Lung microvascular endothelial cell (primary cell): ENCODE measurements at regions not wholly inside any gene's neighbourhood (a gene's known extent, or its start where the extent isn't known, plus 50 kb on each side); places are given as distances from the start of the nearest gene placed in this dataset.
A peak's percentile ranks its signal among the peaks of the same experiment; 100 is the strongest.
"Not testable (repeated sequence)": the region's sequence is repeated elsewhere in the genome, so short reads cannot be mapped to it uniquely, and the experiment has no call there.

ENCODE experiments used
- DNase-seq, 2 donors: peaks; one replicate each; pipeline versions ENCODE4 v3.0.0 to v3.0.0-alpha.2; 2010; ENCODE audit warnings: low read depth in 2 of 2

DNA sequence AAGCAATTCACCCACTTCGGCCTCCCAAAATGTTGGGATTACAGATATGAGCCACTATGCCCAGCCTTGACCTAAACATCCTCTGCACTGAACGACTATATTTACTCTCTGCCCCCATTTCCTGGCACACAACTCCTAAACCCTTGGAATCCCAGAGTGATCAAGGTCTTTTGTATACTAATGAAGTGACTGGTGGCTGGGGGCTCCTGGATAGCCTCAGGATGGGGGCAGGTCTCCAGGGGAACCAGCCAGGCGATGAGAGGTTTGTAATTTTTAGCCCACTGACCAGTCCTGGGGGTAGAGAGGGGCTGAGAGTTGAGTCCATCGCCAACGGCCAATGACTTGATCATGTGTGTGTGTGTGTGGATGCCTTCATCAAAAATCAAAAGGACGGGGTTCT is 71.1 kb downstream of the FAM50B start:
- no peak for DNase-seq

DNA sequence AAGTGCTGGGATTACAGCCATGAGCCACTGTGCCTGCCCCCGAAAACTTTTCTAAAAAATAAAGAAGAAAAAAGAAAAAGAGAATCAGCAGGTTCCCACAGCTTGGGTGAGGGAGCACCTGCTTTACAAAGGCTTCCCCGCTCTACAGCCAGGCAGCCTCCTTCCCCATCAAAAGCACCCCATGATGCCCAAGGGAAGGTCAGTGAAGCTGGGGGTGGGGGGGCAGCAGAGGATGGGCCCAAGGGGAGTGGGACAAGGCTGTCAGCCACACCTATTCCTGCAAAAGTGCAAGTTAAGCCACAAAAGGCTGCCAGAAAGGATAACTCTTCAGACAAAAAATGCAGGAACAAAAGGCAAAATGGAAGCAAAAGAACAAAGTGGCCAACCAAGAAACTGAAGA is 72.5 kb downstream of the FAM50B start:
- DNase-seq, result no peak

DNA sequence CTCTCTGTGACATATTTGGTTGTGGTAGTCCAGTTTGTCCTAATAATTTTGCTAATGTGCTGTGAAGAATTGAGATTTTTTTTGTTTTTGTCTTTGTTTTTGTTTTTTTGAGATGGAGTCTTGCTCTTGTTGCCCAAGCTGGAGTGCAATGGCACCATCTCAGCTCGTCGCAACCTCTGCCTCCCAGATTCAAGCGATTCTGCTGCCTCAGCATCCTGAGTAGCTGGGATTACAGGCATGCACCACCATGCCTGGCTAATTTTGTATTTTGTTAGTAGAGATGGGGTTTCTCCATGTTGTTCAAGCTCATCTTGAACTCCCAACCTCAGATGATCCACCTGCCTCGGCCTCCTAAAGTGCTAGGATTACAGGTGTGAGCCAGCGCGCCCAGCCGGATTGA is 73.4 kb downstream of the FAM50B start:
- not testable (repeated sequence) for DNase-seq

DNA sequence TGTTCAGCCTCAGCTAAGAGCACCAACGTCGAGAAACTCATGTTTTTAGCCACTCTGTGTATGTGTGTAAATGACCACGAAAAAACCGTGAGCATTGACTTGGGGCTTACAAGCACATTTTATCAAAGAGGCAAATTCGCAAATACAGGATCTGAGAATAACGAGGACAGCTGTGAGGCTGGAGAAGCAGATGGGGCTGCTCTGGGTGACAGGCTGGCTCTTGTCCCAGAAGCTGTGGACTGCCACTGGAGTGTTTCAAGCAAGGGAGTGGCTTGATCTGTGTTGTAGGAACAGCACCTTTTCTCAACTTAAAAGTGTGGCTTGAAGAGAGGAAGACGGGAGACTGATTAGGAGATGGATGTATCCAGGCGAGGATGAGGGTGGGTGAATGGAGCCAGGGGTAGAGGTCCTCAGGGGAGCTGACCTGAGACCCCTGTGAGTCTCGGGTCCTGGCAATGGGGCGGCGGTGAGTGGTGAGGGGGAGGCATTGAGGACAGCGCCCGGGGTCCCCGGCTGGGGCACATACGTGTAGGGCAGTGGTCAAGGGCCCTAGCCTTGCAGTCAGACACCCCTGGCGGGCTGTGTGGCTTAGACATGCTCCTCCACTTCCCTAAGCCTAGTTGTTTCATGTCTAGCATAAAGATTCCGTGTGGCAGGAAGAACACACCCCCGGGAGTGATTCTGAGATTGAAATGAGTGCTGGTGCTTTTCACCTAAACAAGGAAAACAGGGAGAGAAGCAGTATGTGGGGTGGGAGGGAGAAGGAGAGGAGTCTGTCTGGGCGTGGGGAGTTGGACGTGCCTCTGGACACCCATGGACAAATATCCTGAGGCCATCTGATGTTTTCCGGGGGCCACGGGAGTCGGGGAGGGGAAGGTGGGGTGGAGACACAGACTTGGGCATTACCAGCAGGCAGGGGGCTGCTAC is 76.3 kb downstream of the FAM50B start:
- not testable (repeated sequence) for DNase-seq

DNA sequence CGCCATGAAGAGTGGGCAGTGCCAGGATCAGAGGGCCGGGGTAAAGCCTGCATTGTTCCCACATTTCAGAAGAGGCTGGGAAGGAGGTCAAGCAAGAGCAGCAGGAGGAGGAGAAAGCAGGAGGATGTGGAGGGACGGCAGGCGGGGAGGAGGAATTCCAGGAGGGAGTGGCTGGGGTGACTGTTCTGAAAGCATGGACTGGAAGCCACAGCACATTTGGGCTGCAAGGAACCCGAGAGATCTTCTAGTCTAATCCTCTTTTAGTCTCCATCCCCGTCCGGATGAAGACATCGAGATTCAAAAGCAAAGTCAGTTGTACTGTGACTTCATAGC is 76.9 kb downstream of the FAM50B start:
- no peak for DNase-seq

DNA sequence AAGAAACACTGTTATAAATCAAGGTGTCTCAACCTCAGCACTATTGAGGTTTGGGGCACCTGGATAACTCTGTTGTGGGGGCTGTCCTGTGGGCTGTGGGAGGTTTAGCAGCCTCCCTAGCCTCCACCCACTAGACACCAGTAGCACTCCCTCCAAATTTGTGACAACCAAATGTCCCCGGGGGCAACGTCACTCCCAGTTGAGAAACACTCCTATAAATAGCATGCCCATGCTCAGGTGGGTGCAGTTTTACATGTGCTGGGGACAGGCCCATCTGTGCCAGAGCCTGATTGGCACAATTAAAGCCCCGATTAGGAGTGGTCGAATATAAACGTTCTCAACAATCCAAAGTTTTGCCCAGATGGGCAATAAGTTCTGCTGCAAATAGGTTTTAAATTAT is 78.9 kb downstream of the FAM50B start:
- no peak for DNase-seq

DNA sequence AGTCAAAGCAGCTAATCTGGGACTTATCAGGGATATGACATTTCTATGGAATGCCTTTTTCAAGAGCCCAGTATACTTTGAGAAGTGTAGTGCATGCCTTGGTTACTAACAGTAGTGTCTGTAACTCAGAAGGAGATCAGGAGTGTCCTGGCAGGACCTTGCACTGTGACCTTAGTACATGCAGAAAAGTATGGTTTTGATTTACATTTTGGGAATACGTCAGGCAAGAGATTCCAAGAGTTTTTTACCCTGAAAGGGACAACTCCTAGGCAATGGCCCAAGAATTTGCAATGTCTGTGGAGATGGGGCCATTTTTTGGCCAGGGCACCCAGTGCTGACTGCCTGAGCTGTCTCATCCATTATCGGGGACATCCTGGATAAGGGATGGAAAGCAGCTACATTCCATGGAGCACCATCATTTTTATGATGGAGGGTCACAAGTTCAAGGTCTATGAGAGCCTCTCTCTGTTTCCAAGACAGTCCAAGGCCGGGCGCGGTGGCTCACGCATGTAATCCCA is 80.2 kb downstream of the FAM50B start:
- DNase-seq, result no peak

DNA sequence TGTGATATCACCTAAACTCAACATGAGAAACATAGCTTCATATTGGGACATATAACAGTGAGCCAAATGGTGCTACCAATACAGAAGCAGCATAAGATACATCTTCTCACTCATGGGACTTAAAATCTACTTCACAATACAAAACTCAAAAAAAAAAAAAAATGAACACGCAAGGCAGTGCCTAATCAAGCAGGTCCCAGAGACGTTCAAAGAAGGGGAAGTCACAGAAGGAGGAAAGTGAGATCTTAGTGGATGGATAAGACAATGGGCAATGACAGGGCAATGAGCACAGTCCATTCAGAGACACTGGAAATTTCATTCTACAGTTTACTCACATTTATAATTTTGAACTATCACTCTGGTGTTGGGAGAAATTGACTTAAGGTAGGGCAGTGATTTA is 88.3 kb downstream of the FAM50B start:
- DNase-seq, result no peak

DNA sequence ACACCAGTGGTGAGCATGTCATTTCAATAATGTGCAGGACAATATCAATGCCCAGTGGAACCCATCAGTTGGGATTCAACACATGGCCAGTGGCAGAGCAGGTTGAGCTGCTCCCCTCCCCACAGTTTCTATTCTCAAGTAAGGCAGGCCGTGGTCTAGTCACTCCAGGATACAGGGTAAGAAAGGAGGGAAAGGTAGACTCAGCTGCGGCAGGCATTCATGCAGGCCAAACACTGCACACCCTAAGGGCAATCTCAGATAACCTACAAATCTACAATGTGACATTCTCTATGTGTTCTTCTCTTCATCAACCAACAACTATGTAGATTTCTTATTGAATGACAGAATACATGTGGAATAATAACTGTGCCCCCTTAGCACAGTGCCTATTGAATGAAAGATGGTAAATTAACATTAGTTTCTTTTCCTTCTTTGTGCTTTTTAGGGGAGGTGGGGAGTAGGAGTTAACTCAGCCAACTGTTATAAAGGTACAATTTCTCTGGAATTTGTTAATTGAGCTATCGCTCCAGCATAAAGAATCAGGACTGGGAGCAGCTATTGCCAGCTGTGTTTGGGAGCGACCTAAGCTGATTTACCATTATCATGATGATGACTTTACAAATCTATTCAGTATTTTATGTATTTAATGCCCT is 89.7 kb downstream of the FAM50B start:
- DNase-seq, result no peak

DNA sequence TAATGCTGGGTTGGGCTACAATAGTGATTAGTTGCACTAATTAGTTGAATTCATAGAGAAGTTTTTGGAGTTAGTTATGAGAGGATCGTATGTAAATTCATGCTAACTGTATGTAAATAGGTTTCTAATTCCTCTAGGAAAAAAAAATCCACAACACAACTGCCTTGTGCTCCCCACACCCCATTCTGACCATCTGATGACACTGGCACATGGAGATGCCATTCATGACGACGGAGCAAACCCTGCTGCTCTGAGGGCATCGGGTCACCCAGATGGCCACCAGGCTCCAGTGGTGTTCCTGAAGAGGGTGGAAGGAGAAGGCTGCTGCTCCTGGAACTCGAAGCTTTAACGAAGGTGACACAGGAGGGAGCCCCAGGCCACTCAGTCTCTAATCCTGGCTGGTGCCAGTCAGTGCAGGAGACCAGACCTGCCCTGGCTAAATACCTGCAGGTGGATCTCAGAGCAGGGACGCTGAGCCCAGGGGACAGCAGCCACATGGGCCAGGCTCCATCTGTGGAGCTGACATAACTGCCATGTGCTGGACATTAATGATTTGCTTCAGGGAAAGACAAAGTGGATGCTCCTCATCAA is 90.3 kb downstream of the FAM50B start:
- DNase-seq, result no peak

DNA sequence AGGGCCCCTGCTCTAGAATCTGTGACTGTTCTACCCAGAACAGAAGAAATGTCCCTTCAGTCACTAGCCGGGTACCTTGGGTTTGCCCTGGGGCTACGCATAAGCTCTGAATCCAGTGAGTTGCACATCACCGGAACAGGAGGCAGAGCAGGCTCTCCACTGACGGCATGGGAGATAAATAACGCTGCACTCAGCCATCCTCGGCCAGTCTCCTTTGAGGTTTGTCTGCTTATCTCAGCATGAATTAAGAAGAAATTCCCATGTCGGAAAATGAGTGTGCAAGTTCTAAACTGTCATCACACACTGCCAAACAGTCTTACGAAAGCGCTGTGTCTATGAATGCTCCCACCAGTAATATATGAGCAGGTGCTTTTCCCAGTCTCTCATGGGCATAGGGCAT is 90.8 kb downstream of the FAM50B start:
- no peak for DNase-seq

DNA sequence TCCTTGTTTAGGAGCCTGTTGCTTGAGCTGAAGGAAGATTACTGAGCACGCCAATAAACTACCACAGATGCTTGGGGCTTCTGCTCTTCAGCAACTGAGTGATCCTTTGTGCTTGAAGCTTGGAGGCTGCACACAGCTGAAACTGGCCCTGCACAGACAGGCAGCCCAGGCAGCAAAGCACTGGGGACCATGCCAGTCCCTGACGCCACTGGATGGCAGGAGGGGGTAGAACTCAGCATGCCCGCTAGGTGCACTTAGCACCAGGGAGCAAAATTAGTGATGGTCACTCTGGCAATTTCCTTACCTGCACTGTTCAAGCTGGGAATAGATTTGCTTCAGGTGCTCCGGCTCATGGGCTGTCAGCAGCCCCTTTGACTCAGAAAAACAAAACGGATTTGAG is 91.5 kb downstream of the FAM50B start:
- no peak for DNase-seq

DNA sequence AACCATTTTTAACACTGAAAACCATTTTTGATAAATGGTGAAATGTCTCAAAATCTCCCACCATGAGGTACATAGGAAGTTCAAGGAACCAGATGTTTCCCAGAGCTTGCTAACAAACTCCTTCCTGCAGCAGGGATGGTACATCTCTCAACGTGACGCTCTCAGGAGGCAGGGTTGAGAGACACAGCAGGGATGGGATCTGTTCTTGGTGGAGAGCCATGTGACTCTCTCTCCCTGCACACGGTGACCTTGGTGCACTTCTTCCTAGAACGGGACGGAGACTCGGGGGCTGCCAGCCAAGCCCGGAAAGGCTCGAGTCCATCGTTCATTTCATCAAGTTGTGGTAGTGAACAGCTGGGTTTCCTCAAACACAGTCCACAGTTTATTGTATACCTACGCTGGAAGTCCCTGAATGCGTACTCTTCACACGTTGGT is 94.2 kb downstream of the FAM50B start:
- DNase-seq, result peak; percentile 85 to 97

DNA sequence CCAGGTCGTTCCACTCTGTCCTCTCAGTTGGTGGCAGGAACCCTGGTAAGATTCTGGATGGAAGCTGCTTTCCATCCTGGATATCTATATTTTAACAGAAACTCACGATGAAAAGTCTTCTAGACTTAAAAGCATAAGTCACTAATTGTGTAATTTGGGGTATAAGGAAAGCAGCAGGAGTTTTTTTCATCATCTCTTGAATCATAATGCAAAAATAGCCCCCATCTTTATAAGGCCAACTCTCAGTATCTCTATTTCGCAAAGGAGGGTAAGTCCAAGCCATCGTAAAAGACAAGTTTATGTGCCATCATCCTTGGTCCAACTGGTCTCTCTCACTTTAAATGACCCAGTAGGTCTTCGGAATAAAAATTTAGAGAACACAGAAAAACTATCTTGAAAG is 95.1 kb downstream of the FAM50B start:
- no peak for DNase-seq

DNA sequence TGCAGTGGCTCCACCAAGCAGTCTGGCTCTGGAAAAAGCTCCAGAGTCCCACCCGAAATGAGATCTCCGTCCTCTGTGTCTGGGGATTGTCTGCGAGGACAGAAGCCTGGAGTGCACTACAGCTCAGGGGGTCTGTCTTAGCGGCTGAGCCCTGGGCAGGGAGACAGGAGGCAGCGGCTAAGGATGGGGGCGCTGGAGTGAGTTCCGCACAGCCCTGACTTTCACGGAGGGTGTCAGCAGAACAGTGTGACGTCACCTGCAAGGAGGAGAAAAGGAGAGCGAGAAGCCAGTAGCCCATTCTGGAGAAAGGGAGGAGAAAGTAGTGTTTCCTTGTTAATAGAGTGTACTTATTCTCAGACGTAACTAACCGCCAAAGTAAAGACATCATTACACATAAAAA is 97.6 kb downstream of the FAM50B start:
- DNase-seq, result no peak

DNA sequence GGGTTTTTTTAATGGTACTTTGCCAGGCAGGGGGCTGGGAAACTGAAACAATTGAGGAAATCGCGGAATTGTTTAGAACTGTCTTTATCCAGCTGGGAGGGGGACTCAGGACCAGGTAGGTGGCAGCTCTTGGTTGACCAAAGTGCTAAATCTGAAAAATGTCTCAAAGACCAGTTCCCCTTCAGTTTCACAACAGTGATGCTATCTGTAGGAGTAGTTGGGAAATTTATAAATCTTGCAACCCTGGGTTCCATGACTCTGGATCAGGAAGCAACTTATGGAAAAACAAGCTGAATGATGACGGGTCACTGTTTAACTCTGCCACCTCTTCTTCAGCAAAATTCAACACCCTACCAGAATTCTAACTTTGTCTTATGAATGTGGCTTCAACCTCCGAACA is 99.7 kb downstream of the FAM50B start:
- no peak for DNase-seq

DNA sequence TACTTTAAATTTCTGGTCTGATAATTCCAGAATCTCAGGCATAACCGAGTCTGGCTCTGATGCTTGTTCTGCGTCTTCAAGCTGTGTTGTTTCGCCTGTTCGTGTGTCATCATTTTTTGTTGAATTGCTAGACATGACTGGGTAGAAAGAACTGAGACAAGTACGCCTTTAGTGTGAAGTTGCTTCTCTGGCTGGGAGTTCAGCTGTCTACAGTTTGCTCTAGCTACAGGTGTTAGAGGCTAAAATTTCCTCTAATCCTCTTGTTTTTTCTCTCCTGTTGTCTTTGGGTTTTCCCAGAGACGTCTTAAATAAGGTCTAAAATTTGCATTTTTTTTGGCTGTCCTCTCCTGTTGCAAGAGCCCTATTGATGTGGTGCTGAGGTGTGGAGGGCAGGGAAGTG is 100.3 kb downstream of the FAM50B start:
- DNase-seq, result no peak

DNA sequence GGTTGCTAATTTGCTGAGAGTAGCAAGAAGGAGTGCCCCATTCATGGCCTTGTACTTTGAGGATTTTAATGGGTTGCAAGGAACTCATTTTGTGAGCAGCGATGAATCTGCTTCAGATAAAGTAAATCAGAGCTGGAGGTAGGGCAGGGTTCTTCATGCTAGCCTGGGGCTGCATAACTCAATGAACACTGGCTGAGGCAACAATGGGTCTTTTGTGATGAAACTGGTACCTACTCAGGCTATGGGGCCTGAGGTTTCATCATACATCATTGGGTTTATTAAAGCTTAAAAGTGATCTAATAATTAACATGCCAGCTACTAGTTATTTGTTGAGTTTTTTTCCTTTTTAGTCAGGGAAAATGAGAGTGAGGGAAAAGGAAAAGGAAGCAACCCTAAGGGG is 106.9 kb downstream of the FAM50B start:
- no peak for DNase-seq

DNA sequence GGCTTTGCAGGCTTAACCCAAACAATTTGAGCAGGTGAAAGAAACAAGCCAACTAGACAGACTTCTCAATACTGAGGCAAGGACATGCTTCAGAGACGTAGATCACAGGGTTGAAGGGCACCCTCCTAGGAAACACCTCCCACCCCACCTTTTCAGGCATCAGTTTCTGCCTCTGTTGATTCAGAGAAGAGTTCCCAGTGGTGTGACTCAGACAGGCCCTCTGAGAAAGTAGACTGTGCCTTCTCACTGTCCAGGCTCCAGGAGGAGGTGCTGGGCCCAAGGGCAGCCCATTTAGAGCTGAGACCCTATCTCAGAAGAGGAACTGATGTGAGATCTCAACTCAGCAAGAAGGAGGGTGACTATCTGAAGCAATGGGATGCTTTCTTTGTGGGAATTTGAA is 108.1 kb downstream of the FAM50B start:
- no peak for DNase-seq

DNA sequence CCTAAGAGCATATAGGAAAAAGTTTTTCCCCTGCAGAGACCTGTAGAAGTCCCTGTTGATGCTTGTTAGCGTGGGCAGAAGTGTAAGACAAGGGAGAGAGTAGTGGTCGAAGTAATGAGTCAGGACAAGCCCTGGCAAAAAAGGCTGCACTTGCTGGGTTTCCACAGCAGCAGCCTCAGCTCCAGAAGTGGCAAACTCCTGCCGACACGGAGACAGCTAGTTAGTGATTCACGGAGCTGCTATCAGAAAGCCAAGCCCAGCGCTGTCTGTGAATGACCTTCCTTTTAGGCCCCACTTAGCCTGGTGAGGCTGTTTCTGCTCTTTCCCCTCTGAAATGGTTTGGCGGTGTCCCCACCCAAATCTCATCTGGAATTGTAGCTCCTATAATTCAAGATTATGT is 109.1 kb downstream of the FAM50B start:
- no peak for DNase-seq

DNA sequence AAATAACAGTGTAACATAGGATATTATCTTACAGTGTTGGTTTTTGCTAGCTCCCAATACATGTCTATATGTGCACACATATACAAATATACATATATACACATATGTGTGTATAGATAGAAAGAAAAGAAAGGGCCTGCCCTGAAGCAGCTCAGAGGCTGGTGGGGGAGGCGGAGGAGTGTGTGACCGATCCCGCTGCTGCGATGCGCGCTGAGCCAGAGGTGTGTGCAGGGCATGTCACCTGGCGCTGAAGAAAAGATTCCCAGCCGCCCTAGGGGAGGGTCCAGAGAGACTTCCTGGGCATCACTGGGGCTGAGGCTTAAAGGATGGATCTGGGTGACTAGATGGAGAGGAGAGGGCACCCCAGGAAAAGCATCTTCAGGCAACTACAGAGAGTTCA is 110.2 kb downstream of the FAM50B start:
- DNase-seq, result no peak

DNA sequence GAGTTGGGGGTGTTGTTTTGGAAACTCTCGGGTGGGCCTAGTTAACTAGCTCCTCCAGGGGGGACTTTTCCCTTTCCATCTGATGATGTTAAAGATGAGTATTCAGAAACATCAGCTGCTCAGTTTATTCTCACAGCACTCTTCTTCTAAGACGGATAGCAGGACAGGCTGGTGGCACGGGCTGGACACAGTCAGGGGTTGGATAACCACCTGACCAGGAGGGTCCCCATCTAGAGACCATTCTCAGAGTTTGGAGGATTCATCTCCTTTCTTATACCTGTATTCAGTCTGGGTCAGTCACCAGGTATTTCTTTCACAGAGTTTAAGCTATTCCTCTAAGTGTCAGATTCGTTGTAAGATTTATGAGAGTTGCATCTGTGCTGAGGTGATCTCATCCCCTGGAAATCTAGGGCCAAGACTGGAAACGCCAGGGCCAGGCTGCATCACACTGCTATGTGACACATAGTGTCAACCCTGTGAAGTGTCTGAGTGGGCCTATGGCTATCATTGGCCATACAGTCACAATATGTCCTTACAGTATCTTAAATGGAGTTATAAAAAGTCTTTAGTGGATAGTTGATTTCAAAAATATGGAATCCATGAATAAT is 111.7 kb downstream of the FAM50B start:
- peak in 1 of 2 donors; percentile 27 for DNase-seq
